GM21619 (cell line): ENCODE measurements at regions not wholly inside any gene's neighbourhood (a gene's known extent, or its start where the extent isn't known, plus 50 kb on each side); places are given as distances from the start of the nearest gene placed in this dataset.

ENCODE experiments used
- ATAC-seq: cut with Tn5 transposase; IDR thresholded peaks from one replicate; pipeline ENCODE4 v1.9.1; 2021; ENCODE audit not compliant: unreplicated experiment

- no peak for ATAC-seq
Observed at GRCh38 chr5:135220394-135221186, 178.4 kb downstream of the MACROH2A1 start.

DNA sequence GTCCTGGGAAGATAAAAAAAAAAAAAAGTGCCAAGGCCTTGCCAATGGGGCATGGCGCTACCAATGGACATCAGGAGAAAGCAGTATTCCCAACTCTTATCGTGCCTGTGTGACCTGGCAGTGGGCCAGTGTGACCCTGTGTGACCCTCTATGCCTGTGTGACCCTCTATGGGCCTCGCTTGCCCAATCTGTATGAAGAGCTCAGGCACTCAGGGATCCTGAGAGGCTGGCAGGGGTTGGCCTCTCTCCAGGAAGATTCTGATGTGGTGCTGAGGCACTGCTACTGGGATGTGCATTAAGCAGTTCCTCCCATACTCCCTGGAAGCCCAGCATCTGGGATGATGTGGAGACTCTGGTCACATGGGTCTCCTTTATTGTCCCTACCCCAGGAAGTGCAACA is 179.2 kb downstream of the MACROH2A1 start:
- no peak for ATAC-seq

GRCh38 chr5:135218790-135219568 is 180.1 kb downstream of the MACROH2A1 start:
- no peak for ATAC-seq

DNA sequence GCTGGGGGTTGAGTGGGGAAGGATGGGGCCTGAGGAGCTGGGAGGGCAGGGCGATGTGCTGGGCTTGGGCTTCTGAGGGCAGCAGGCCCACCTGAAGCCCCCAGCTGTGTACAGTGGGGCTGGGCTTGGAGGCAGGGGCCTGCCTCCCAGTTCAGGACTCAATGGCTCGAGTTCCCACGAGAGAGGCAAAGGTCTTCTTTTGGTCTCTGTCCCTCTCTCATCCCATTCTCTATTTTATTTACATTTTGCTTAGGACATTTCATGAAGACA is 180.6 kb downstream of the MACROH2A1 start:
- ATAC-seq = no peak

DNA sequence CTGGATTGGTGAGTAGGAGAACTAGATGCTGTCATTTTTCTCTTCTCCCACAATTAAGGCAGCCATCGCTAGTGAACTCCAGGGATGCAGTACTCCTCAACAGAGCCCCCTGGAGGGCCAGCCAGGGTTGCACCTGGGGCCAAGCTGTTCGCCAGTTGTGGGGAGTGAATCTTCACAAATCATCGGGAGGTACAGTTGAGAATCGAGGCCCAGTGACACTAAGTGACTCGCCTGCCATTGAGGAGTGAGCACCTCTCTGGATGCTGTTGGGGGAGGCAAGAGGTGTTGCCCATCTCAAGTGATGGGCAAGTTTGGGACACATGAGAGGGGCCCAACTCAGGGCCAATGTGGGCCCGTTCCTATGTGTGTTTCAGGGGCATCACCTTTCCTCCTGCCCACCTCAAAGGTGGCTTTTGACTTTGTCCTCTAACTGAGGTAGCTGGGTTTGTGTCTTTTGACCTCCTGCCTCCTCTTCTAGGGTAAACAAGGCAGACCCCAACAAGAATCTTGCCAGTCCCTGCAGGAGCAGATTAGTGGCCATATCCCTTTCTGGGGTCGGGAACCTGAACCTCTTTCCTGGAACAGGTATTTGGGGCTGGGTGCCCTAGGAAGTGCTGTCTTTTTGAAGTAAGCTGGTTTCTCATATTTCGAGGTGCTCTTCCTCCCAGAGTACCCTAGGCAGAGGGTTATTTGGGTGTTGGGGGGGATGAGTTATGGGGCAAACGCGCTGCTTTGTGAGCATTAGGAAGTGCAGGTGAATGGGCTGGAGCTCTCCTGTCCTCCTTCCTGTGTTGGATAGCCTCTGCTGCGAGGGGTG is 181.2 kb downstream of the MACROH2A1 start:
- ATAC-seq = no peak

DNA sequence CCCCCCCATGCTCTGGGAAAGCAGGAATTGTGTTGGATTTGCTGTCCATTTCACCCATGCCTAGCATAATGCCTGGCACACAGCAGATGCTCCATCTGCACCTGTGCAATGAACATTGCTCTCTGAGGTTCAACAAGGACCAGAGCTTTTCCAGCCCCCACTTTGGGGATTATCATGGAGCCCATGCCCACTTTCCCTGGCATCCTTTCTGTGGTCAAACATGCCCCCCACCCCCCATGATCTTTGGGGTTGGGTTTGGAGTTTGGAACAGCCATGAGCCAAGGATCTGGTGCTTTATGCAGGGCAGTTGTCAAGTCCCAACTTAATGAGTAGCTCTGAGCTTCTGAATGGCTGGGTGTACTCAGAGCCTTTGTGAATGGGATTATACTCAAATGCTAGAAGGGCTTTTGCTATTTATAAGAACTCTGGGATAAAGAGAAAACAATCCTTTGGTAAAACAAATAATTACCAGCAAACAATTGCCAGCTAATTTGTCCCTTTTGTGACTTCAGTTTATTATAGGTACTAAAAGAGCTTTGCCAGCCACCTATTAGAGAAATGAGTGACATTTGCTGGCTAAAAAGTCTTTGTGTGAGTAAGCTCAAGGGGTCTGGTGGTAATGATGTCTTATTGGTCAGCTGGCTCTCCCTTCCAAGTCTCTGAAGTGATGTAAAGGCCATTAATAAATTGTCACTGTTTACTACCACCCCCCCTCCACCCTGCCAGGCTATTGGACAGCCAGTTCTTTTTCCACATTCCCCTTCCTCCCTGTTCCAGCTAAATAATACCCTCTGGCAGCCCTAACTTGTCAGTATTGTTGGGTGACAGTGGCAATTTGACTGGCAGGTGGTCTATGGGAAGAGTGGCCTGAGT is 182.3 kb downstream of the MACROH2A1 start:
- ATAC-seq = no peak

DNA sequence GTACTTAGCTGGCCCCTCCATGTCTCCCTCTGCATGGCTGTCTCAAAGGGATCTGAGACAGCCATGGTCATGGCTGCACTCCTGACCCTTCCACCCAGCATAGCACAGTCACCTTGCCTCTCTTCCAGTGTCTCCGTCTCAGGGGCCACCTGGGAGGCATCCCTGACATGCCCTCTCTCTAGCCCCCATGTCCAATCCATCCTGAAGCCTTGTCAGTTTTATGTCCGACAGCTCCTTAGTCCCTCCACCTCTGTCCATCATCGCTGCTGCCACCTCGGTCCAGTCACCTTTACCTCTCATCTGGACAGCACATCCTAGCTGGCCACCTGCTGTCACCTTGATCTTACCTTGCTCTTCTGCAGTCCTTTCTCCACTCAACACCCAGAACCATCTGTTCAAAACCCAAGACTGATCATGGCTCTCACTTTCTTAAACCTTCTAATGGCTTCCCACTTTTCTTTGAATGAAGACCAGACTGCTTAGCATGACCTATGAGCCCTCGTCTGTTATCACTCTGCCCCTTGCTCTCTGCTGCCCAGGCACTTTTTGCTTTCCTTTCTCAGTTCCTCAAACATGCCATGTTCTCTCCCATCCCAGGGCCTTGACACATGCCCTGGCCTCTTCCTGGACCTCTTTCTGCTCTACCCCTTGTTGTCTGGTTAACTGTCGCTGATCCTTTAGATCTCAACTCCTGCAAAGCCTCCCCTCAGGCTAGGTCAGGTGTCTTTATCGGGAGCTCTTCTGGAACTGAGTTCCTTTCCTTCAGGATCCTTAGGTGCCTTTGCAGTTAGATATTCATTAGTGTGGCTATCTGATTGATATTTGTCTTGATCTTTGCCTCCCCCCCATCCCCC is 181.8 kb upstream of the PITX1 start:
- no peak for ATAC-seq

- ATAC-seq = no peak
Observed at GRCh38 chr5:135214897-135215616, 181.0 kb upstream of the PITX1 start.

DNA sequence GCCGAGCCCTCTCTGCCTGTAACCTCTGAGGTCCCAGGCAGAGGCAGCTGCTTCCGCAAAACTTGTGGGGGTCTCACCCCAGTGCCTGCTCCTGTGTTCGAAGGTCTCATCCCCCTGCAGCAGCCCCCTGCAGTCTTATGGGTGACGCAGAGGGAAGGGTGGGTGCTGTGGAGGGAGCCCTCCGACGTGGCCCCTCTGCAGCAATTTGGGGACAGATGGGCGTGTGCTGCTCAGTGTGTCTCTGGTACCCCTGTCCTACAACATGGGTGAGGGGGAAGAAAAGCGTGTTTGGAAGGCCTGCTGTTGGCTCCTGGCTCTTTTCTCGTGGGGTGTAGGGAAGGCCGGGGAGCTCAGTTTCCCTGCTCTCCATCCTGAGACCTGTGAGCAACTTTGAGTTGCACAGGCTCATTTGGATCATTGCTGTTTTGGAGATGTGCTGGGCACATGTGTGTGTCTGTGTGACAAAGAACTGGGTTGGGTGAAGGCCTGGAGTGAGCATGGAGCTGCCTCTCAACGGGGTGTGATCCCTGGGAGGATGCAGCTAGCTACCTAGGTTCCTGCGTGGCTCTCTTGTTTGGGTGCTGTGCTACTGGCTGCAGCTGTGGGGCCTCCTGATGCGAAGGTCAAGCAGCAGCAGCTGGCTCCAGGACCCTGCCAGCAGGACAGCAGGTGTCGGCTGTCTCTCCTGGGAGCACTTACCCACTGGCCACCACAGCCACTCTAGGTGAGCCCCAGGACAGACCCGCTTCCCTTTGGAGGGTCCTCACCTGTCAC is 179.6 kb upstream of the PITX1 start:
- no peak for ATAC-seq

GRCh38 chr5:135213027-135213386 is 179.0 kb upstream of the PITX1 start:
- no peak for ATAC-seq

GRCh38 chr5:135212361-135213026 is 178.5 kb upstream of the PITX1 start:
- ATAC-seq = no peak

DNA sequence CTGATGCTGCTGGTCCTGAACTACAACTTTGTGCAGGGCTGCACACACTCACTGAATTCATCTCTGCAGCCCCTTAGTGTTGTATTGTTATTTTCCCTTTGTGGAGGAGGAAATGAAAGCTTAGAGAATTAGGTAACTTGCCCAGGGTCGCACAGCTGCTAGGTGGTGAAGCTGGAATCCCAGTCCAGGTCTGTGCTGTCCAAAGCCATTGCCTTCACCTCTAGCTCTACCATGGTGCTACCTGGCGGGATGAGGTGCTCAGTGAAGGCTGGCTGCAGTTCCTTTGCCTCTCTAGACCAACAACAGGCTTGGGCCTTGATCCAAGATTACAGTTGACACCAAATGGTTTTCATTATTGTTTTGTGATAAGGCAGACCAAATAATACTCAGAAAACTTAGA is 177.8 kb upstream of the PITX1 start:
- no peak for ATAC-seq

DNA sequence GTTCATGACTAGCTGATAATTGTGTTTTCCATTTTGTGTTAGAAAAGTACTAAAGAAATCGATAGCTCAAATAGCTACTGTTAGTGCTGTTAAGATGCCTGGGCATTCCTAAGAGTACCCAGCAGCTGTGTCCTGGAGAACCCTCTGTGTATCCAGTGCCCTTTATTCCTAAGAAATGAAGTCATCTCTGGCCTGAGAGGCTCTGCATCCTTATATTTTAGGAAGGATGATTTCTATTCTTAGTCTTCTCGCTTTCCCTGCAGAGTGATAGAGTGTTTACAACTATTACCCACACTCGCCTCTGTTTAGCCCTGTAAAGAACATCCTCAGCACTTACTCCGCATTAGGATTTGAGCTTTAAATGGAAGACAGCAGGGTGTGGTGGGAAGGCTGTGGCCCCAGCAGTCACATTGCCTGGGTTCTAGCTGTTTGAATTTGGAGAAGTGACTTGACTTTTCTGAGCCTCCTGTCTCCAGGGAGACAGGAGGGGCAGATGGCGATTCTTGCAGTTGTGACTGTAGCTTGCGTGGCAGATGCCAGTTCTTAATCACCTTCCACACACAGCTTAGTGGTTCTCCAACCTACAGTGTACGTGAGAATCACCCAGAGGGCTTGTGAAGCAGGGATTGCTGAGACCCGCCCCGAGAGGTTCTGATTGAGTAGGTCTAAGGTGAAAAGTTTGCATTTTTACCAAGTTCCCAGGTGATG is 177.2 kb upstream of the PITX1 start:
- ATAC-seq = no peak

DNA sequence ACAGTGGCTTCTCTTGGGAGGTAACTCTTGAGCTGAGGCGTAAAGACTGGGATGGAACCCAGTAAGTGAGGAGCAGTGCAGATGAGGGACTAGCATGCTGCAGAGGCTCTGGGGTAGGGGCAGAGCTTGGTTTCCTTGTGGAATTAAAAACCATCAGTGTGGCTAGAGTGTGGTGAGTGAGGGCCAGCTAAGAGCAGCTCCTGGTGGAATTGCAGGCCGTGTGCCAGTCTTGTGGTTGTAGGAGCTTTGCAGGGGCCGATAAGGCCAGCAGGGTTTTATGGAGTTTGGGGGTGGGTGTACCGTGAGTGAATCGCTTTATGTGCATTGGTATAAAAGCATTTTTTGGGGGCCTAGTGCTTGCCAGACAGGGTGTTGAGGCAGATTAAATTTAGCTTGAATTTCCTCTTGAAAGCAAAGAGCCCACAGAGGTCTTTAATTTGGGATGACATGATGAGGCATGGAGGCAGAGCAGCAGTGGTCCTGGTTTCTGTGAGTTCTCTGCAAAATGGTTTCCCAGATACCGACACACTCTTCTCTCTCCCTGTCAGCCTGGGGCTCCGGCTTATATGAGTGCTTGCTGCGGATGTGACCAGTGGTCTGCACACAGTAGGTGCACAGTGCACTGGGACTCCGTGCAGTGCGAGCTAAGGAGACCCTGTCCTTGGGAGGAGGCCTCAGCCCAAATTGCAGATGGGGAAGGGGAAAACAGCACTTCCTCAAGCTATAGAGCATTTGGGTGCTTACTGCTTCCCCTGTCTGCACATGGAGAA is 176.4 kb upstream of the PITX1 start:
- ATAC-seq = no peak

GRCh38 chr5:135208903-135209721 is 175.1 kb upstream of the PITX1 start:
- ATAC-seq = no peak

DNA sequence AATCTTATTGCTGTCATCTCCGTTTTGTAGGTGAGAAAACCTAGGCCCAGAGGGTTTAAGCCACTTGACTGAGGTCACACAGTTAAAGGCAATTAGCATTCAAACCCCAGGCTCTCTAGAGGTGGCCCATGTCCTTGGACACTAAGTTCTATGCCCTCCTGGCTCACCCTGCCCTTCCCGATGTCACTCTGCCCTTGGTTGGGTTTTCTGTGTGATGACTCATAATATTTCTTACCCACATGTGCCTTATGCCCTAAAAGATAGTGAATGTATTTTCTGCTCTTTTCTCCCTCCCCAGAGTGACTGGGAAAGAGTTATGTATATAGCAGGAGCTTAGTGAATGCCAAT is 174.5 kb upstream of the PITX1 start:
- ATAC-seq = no peak
